A673 (cell line): ENCODE measurements at regions not wholly inside any gene's neighbourhood (a gene's known extent, or its start where the extent isn't known, plus 50 kb on each side); places are given as distances from the start of the nearest gene placed in this dataset.

Experiments used
- EZH2 ChIP-seq: fragments of 200-600 bp; sonication (generic); IDR thresholded peaks from 2 replicates; pipeline ENCODE4 v1.6.1; 2017; ENCODE audit warnings: borderline replicate concordance, low read depth, mild to moderate bottlenecking, mixed read lengths, antibody characterized with exemption, low read length; ENCODE audit not compliant: poor library complexity, severe bottlenecking
- TF ChIP-seq, protein P1 (sequence below): fragments of 300-800, 200-600 bp; sonication (generic); conservative IDR thresholded peaks from 2 replicates; pipeline ENCODE4 v1.5.1; 2017; ENCODE audit warnings: low read depth, mild to moderate bottlenecking, antibody characterized with exemption, low read length, moderate library complexity, mixed read lengths

DNA sequence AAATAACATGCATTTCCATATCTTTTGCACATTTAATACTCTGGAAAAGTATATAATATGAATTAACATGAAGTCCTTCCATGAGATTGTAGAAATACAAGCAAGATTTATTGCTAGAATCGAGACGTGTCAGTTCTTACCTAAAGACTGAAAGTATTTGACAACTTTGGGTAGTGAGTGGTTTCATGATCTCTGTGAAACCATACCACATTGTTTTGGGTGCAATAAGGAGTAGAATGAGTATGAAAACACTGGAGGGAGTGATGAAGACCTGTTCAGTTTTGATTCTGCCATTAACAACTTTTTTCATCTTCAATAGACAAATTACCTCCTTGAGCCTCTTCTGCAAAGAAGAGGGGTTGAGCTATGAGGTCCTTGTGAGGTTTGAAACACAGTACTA, 133.7 kb downstream of the NUDT12 start:
- TF ChIP-seq, protein P1, sequence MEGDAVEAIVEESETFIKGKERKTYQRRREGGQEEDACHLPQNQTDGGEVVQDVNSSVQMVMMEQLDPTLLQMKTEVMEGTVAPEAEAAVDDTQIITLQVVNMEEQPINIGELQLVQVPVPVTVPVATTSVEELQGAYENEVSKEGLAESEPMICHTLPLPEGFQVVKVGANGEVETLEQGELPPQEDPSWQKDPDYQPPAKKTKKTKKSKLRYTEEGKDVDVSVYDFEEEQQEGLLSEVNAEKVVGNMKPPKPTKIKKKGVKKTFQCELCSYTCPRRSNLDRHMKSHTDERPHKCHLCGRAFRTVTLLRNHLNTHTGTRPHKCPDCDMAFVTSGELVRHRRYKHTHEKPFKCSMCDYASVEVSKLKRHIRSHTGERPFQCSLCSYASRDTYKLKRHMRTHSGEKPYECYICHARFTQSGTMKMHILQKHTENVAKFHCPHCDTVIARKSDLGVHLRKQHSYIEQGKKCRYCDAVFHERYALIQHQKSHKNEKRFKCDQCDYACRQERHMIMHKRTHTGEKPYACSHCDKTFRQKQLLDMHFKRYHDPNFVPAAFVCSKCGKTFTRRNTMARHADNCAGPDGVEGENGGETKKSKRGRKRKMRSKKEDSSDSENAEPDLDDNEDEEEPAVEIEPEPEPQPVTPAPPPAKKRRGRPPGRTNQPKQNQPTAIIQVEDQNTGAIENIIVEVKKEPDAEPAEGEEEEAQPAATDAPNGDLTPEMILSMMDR, result no peak
- no peak for TF ChIP-seq EZH2
